ENCODE measurements at regions not wholly inside any gene's neighbourhood (a gene's known extent, or its start where the extent isn't known, plus 50 kb on each side); places are given as distances from the start of the nearest gene placed in this dataset.

GRCh38 chr1:87644579-87645190, 316.0 kb downstream of the LMO4 start:
- ATAC-seq = no peak
- Histone ChIP-seq H3K4me1 (no peaks in the 10 kb centered on the region), H3K36me3 (replicated peaks in 1 of 2; ENCODE audit: insufficient read depth in 1 of 2, low read depth in 2 of 2) (no peaks in the 10 kb centered on the region), H3K9me3 (no peaks in the 10 kb centered on the region), H3K27ac (no peak overlapping the region), H3K4me3 (no peak overlapping the region), H3K27me3 (no peaks in the 10 kb centered on the region)
- 71 to 76% methylated on average over 7 of the region's 7 CpGs for WGBS, 2 donors
- TF ChIP-seq POLR2A (IDR thresholded peaks at IDR 0.05) = no peak
- TF ChIP-seq, protein P1, sequence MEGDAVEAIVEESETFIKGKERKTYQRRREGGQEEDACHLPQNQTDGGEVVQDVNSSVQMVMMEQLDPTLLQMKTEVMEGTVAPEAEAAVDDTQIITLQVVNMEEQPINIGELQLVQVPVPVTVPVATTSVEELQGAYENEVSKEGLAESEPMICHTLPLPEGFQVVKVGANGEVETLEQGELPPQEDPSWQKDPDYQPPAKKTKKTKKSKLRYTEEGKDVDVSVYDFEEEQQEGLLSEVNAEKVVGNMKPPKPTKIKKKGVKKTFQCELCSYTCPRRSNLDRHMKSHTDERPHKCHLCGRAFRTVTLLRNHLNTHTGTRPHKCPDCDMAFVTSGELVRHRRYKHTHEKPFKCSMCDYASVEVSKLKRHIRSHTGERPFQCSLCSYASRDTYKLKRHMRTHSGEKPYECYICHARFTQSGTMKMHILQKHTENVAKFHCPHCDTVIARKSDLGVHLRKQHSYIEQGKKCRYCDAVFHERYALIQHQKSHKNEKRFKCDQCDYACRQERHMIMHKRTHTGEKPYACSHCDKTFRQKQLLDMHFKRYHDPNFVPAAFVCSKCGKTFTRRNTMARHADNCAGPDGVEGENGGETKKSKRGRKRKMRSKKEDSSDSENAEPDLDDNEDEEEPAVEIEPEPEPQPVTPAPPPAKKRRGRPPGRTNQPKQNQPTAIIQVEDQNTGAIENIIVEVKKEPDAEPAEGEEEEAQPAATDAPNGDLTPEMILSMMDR (IDR thresholded peaks at IDR 0.05) = no peak
- intact Hi-C loops (cut with DNase I) = no loop called here
- no peak for DNase-seq

GRCh38 chr1:87647430-87648177, 318.9 kb downstream of the LMO4 start:
- Histone ChIP-seq H3K27me3 (no peaks in the 10 kb centered on the region), H3K4me1 (no peaks in the 10 kb centered on the region), H3K36me3 (replicated peaks in 1 of 2; ENCODE audit: insufficient read depth in 1 of 2, low read depth in 2 of 2) (no peaks in the 10 kb centered on the region), H3K27ac (no peak overlapping the region), H3K4me3 (no peak overlapping the region), H3K9me3 (no peaks in the 10 kb centered on the region)
- 93 to 98% methylated on average over 6 of the region's 6 CpGs for WGBS, 2 donors
- intact Hi-C loops (cut with DNase I) = no loop called here
- TF ChIP-seq, protein P1 (IDR thresholded peaks at IDR 0.05) = no peak
- no peak for TF ChIP-seq POLR2A (IDR thresholded peaks at IDR 0.05)
- DNase-seq (no peak), ATAC-seq (no peak)

DNA sequence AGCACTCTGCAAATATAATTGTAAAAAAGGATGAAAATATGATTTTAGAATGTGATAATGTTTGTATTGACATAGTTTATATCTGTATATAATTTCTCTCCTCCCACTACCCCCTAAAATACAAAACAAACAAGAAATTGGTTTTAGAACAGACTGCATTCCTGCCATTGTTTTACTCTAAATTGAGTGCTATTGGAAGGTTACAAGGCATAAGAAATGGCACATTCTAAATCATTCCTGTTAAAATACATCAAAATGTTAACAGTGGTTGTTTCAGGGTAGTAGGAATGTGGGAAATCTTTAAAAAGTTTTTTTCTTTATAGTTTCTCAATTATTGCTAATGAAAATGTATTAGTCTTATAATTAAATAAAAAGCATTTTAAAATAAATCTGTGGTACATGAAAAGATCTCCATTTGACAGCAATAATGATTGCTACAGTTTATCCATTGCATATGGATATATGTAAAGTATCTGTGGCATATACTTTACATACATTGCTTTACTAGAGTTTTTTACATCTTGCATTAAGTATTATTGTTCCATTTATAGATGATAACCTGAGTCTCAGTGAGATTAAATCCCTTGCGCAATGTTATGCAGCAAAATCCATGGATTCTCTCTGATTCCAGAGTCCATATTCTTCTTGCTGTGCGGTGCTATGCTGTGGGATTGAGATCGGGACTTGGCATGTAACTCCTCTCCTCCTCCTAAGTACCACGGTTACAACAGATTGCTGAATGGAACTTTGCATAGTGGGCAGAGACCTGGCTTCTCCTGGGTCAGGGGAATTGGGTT, 319.8 kb downstream of the LMO4 start:
- 85 to 87% methylated on average over 4 of the region's 4 CpGs for WGBS, 2 donors
- ATAC-seq = no peak
- Histone ChIP-seq H3K9me3 (no peaks in the 10 kb centered on the region), H3K36me3 (replicated peaks in 1 of 2; ENCODE audit: insufficient read depth in 1 of 2, low read depth in 2 of 2) (no peaks in the 10 kb centered on the region), H3K4me3 (no peak overlapping the region), H3K4me1 (no peaks in the 10 kb centered on the region), H3K27me3 (no peaks in the 10 kb centered on the region), H3K27ac (no peak overlapping the region)
- DNase-seq = no peak
- intact Hi-C loops (cut with DNase I) = no loop called here
- TF ChIP-seq POLR2A (IDR thresholded peaks at IDR 0.05) = no peak
- TF ChIP-seq, protein P1 (IDR thresholded peaks at IDR 0.05) = no peak

GRCh38 chr1:87650306-87650705, 321.6 kb downstream of the LMO4 start:
- no peak for DNase-seq
- intact Hi-C loops (cut with DNase I) = no loop called here
- ATAC-seq = no peak
- Histone ChIP-seq H3K36me3 (replicated peaks in 1 of 2; ENCODE audit: insufficient read depth in 1 of 2, low read depth in 2 of 2) (no peaks in the 10 kb centered on the region), H3K9me3 (no peaks in the 10 kb centered on the region), H3K4me3 (no peak overlapping the region), H3K27ac (no peak overlapping the region), H3K27me3 (no peaks in the 10 kb centered on the region), H3K4me1 (no peaks in the 10 kb centered on the region)
- no peak for TF ChIP-seq POLR2A (IDR thresholded peaks at IDR 0.05)
- TF ChIP-seq, protein P1 (IDR thresholded peaks at IDR 0.05) = no peak
- 75 to 76% methylated on average over 5 of the region's 5 CpGs for whole genome bisulfite sequencing, 2 donors

All from body of pancreas (tissue), 4 donors.